GM23248 (cell line): ENCODE measurements at regions not wholly inside any gene's neighbourhood (a gene's known extent, or its start where the extent isn't known, plus 50 kb on each side); places are given as distances from the start of the nearest gene placed in this dataset.

Source experiments
- EZH2 ChIP-seq: fragments of 200-600 bp; sonication (generic); IDR thresholded peaks from 2 replicates; pipeline ENCODE4 v1.6.1; 2018; ENCODE audit warnings: antibody characterized with exemption, mild to moderate bottlenecking; ENCODE audit not compliant: insufficient read depth, poor library complexity, severe bottlenecking
- EZH2phosphoT487 ChIP-seq: fragments of 200-600 bp; sonication (generic); IDR thresholded peaks from 2 replicates; pipeline ENCODE4 v1.6.1; 2018; ENCODE audit warnings: antibody characterized with exemption, moderate library complexity, mild to moderate bottlenecking, low read depth; ENCODE audit not compliant: insufficient read depth

- TF ChIP-seq EZH2 (no peak), EZH2phosphoT487 (no peak)
These were observed 427.7 kb downstream of the MATN1 start for GRCh38 chr1:30295674-30296073.
